Astrocyte of the spinal cord (primary cell): ENCODE measurements at regions not wholly inside any gene's neighbourhood (a gene's known extent, or its start where the extent isn't known, plus 50 kb on each side); places are given as distances from the start of the nearest gene placed in this dataset.

Source experiments
- DNase-seq: peaks from one replicate; pipeline ENCODE4 v3.0.0; 2011; ENCODE audit warnings: low read depth, low spot score
- H3K4me3 ChIP-seq: 2 replicates; pipeline ENCODE4 v1.5.1; 2011; ENCODE audit warnings: low read depth, mild to moderate bottlenecking, low read length, moderate library complexity
- in situ Hi-C: cut with HindIII; loops from 2 replicates; pipeline ENCODE4 v1.10.0; 2017; ENCODE audit warnings: low sequenced_read_pairs
- TF ChIP-seq, protein P1 (sequence below): IDR thresholded peaks from 2 replicates; pipeline ENCODE4 v1.5.1; 2012; ENCODE audit warnings: low read depth, mild to moderate bottlenecking, low read length, inconsistent platforms

- TF ChIP-seq, protein P1, sequence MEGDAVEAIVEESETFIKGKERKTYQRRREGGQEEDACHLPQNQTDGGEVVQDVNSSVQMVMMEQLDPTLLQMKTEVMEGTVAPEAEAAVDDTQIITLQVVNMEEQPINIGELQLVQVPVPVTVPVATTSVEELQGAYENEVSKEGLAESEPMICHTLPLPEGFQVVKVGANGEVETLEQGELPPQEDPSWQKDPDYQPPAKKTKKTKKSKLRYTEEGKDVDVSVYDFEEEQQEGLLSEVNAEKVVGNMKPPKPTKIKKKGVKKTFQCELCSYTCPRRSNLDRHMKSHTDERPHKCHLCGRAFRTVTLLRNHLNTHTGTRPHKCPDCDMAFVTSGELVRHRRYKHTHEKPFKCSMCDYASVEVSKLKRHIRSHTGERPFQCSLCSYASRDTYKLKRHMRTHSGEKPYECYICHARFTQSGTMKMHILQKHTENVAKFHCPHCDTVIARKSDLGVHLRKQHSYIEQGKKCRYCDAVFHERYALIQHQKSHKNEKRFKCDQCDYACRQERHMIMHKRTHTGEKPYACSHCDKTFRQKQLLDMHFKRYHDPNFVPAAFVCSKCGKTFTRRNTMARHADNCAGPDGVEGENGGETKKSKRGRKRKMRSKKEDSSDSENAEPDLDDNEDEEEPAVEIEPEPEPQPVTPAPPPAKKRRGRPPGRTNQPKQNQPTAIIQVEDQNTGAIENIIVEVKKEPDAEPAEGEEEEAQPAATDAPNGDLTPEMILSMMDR = no peak
- no peak overlapping the region for H3K4me3 ChIP-seq
- no peak for DNase-seq
- in situ Hi-C loops = no loop called here
Measured at GRCh38 chr2:188176620-188177019, 115.1 kb upstream of the GULP1 start.

GRCh38 chr2:188181067-188181838, 110.4 kb upstream of the GULP1 start:
- in situ Hi-C loops = no loop called here
- no peak overlapping the region for H3K4me3 ChIP-seq
- TF ChIP-seq, protein P1 = no peak
- peak; percentile 9 for DNase-seq

- in situ Hi-C loops = no loop called here
- TF ChIP-seq, protein P1 = no peak
- no peak overlapping the region for H3K4me3 ChIP-seq
- DNase-seq = no peak
Measured at GRCh38 chr2:188181884-188182283, 109.8 kb upstream of the GULP1 start.

GRCh38 chr2:188187726-188188125, 103.9 kb upstream of the GULP1 start:
- DNase-seq = no peak

GRCh38 chr2:188189356-188189755, 102.3 kb upstream of the GULP1 start:
- in situ Hi-C loops = no loop called here
- H3K4me3 ChIP-seq = no peak overlapping the region
- peak; percentile 20 for DNase-seq
- TF ChIP-seq, protein P1 = no peak

More at GRCh38 chr2:188187726-188188125, 103.9 kb upstream of the GULP1 start:
- in situ Hi-C loops = no loop called here
- TF ChIP-seq, protein P1 = no peak
- H3K4me3 ChIP-seq = no peak overlapping the region

DNA sequence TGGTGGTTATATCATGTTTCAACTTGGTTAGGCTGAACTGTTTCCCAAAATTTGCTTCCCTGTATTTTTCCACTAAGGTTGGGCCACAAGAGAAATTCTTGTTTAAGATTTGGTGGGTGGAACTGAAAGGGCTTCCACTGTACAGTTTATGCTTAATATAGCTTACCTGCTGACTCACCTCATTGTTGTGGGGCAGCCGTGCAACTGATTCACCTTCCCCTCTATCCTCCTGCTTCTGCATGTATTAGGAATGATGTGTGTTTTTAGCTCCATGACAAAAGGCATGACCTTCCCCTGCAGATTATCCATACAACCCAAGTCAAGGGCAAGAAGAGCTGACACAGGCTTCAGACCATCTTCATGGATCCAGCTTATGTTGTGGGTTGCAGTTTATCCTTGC, 98.4 kb upstream of the GULP1 start:
- in situ Hi-C loops = no loop called here
- DNase-seq = no peak
- TF ChIP-seq, protein P1 = no peak
- no peak overlapping the region for H3K4me3 ChIP-seq
